Osteocyte (in vitro differentiated cells): ENCODE measurements at regions not wholly inside any gene's neighbourhood (a gene's known extent, or its start where the extent isn't known, plus 50 kb on each side); places are given as distances from the start of the nearest gene placed in this dataset.

Experiments
- DNase-seq: peaks from one replicate; pipeline ENCODE4 v3.0.0; 2021; ENCODE audit warnings: mixed read lengths; ENCODE audit not compliant: unreplicated experiment; ENCODE audit errors: extremely low spot score
- H3K27ac Mint-ChIP-seq: one replicate; pipeline ENCODE4 v1.8.0; 2021; ENCODE audit warnings: mild to moderate bottlenecking, mixed read lengths; ENCODE audit not compliant: unreplicated experiment
- H3K27me3 Mint-ChIP-seq: one replicate; pipeline ENCODE4 v1.8.0; 2021; ENCODE audit warnings: mixed read lengths; ENCODE audit not compliant: unreplicated experiment
- H3K36me3 Mint-ChIP-seq: one replicate; pipeline ENCODE4 v1.8.0; 2021; ENCODE audit warnings: mixed read lengths; ENCODE audit not compliant: unreplicated experiment
- H3K4me1 Mint-ChIP-seq: one replicate; pipeline ENCODE4 v1.8.0; 2021; ENCODE audit warnings: mixed read lengths; ENCODE audit not compliant: unreplicated experiment
- H3K4me3 Mint-ChIP-seq: one replicate; pipeline ENCODE4 v1.8.0; 2021; ENCODE audit warnings: mild to moderate bottlenecking, moderate library complexity, mixed read lengths; ENCODE audit not compliant: unreplicated experiment
- H3K9me3 Mint-ChIP-seq: one replicate; pipeline ENCODE4 v1.8.0; 2021; ENCODE audit warnings: mixed read lengths; ENCODE audit not compliant: unreplicated experiment
- CTCF ChIP-seq: fragments of 200-600 bp; sonication (generic); IDR thresholded peaks from 2 replicates; pipeline ENCODE4 v1.5.0; 2021; ENCODE audit warnings: antibody characterized with exemption, mild to moderate bottlenecking, moderate library complexity

- H3K27ac Mint-ChIP-seq, result no peak overlapping the region
- peaks cover 21% of the 10 kb centered on the region for H3K9me3 Mint-ChIP-seq
- no peak overlapping the region for H3K4me3 Mint-ChIP-seq
- H3K36me3 Mint-ChIP-seq, result no peaks in the 10 kb centered on the region
- H3K27me3 Mint-ChIP-seq, result no peaks in the 10 kb centered on the region
- H3K4me1 Mint-ChIP-seq, result no peaks in the 10 kb centered on the region
- no peak for DNase-seq
- TF ChIP-seq CTCF, result no peak
Measured at GRCh38 chr17:21816592-21817567, 124.6 kb downstream of the KCNJ18 start.

GRCh38 chr17:21817791-21818364 is 125.6 kb downstream of the KCNJ18 start:
- Mint-ChIP-seq H3K36me3 (no peaks in the 10 kb centered on the region), H3K27ac (no peak overlapping the region), H3K27me3 (no peaks in the 10 kb centered on the region), H3K9me3 (peaks cover 21% of the 10 kb centered on the region), H3K4me1 (no peaks in the 10 kb centered on the region), H3K4me3 (no peak overlapping the region)
- no peak for DNase-seq
- TF ChIP-seq CTCF, result no peak

GRCh38 chr17:21823090-21823489 is 130.8 kb downstream of the KCNJ18 start:
- DNase-seq, result no peak
- Mint-ChIP-seq H3K36me3 (no peaks in the 10 kb centered on the region), H3K4me1 (no peaks in the 10 kb centered on the region), H3K27ac (no peak overlapping the region), H3K9me3 (peaks cover 7% of the 10 kb centered on the region), H3K27me3 (no peaks in the 10 kb centered on the region), H3K4me3 (no peak overlapping the region)
- no peak for TF ChIP-seq CTCF

GRCh38 chr17:21823643-21824042 is 131.3 kb downstream of the KCNJ18 start:
- H3K36me3 Mint-ChIP-seq, result no peaks in the 10 kb centered on the region
- H3K27ac Mint-ChIP-seq, result no peak overlapping the region
- H3K9me3 Mint-ChIP-seq, result peaks cover 6% of the 10 kb centered on the region
- no peak for TF ChIP-seq CTCF
- H3K4me1 Mint-ChIP-seq, result no peaks in the 10 kb centered on the region
- H3K4me3 Mint-ChIP-seq, result no peak overlapping the region
- no peaks in the 10 kb centered on the region for H3K27me3 Mint-ChIP-seq
- DNase-seq, result no peak

GRCh38 chr17:21841839-21842238 is 149.5 kb downstream of the KCNJ18 start:
- no peak overlapping the region for H3K4me3 Mint-ChIP-seq
- H3K9me3 Mint-ChIP-seq, result peaks cover 32% of the 10 kb centered on the region
- no peak for TF ChIP-seq CTCF
- H3K36me3 Mint-ChIP-seq, result no peaks in the 10 kb centered on the region
- no peaks in the 10 kb centered on the region for H3K27me3 Mint-ChIP-seq
- no peak for DNase-seq
- no peak overlapping the region for H3K27ac Mint-ChIP-seq
- no peaks in the 10 kb centered on the region for H3K4me1 Mint-ChIP-seq
